Thoracic aorta (tissue), 2 donors: ENCODE measurements at regions not wholly inside any gene's neighbourhood (a gene's known extent, or its start where the extent isn't known, plus 50 kb on each side); places are given as distances from the start of the nearest gene placed in this dataset.

ENCODE experiments used
- ATAC-seq: fragments of 150-250 bp; one replicate; pipeline ENCODE4 v1.8.0; 2017; ENCODE audit warnings: low read depth; ENCODE audit not compliant: insufficient number of reproducible peaks, low FRiP score
- DNase-seq: peaks from one replicate; pipeline ENCODE4 v3.0.0-alpha.2; 2020; ENCODE audit warnings: low spot score
- H3K27ac ChIP-seq, 2 donors: fragments of 200-600 bp; sonication (generic); 1 replicate in 1 of 2; 2 replicates in 1 of 2; pipeline ENCODE4 v1.5.1; 2016; ENCODE audit warnings: mild to moderate bottlenecking in 2 of 2, moderate library complexity in 2 of 2
- H3K27me3 ChIP-seq: fragments of 200-600 bp; sonication (generic); replicated peaks from 2 replicates; pipeline ENCODE4 v1.6.0; 2016; ENCODE audit warnings: mild to moderate bottlenecking; ENCODE audit not compliant: insufficient read depth
- H3K36me3 ChIP-seq: fragments of 200-600 bp; sonication (generic); one replicate; pipeline ENCODE4 v1.5.1; 2016
- H3K4me1 ChIP-seq, 2 donors: fragments of 200-600 bp; sonication (generic); 1 replicate in 1 of 2; 2 replicates in 1 of 2; pipeline versions ENCODE4 v1.5.1 to v1.6.0; 2016; ENCODE audit warnings: low read depth in 2 of 2, mild to moderate bottlenecking in 1 of 2; ENCODE audit not compliant: control insufficient read depth in 1 of 2
- H3K4me3 ChIP-seq: fragments of 200-600 bp; sonication (generic); 2 replicates; pipeline ENCODE4 v1.5.1; 2016; ENCODE audit warnings: mild to moderate bottlenecking
- H3K9me3 ChIP-seq: fragments of 200-600 bp; sonication (generic); 2 replicates; pipeline ENCODE4 v1.5.1; 2016
- CTCF ChIP-seq: fragments of 200-600 bp; sonication (generic); IDR thresholded peaks from one replicate; pipeline ENCODE4 v1.5.1; 2019; ENCODE audit warnings: antibody characterized with exemption

DNA sequence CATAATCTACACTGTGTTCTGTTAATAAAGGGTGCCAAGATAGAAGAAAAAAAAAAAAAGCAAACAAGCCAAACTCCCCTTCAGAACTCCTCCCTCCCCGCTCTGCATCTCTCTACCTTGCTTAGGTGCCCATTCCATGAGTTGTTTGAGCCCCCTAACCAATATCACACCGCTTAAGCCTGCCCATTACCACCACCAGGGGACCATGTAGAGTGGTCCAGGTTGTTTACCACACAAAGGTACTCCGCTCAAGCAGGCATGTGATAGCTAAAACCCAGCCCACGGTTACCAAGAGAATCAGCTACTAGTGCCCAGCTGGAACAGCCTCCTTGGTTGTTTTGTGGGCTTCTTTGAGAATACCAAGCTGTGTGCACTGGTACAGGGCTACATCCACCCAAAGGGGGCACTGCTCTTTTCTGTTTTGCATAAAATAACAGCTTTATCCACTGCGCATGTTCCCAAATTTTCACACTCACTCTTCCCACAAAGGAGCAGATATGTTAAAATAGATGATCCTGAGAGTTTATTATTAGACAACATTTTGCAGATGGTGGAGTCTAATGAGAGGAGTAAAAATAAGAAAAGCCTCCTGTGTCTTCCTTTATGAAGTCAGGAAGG, 304.1 kb downstream of the DEPDC1B start:
- ATAC-seq = no peak
- H3K27me3 ChIP-seq = no peaks in the 10 kb centered on the region
- no peaks in the 10 kb centered on the region for H3K9me3 ChIP-seq
- H3K4me3 ChIP-seq = no peak overlapping the region
- H3K27ac ChIP-seq = no peak overlapping the region
- no peak for DNase-seq
- no peaks in the 10 kb centered on the region for H3K4me1 ChIP-seq
- H3K36me3 ChIP-seq = no peaks in the 10 kb centered on the region
- no peak for TF ChIP-seq CTCF

DNA sequence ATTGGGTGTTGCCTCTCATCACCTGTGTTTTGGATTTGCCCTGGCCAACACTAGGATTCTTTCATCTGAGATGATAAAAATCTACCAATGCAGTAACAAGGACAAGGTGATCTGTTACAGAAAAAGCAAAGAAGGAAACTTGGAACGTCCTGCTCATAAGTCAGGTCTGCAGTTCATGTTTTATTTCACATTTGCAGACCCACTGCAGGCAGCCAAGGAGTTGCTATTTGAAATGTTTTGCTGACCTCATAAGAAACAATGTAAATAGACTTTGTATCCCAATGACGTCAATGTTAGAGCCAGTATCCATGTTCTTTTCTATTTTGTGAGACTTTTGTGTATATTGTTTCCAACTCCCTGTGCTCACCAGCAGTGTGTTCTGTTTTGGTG, 312.9 kb downstream of the DEPDC1B start:
- Histone ChIP-seq H3K9me3 (no peaks in the 10 kb centered on the region), H3K27ac (no peak overlapping the region), H3K4me1 (peaks cover 4 to 41% of the 10 kb centered on the region in 2 donors), H3K4me3 (no peak overlapping the region), H3K36me3 (no peaks in the 10 kb centered on the region), H3K27me3 (no peaks in the 10 kb centered on the region)
- TF ChIP-seq CTCF = no peak
- no peak for ATAC-seq
- DNase-seq = no peak

GRCh38 chr5:60386436-60387050, 313.4 kb downstream of the DEPDC1B start:
- no peak overlapping the region for H3K27ac ChIP-seq
- no peaks in the 10 kb centered on the region for H3K27me3 ChIP-seq

GRCh38 chr5:60382716-60383115, 317.2 kb downstream of the DEPDC1B start:
- ATAC-seq (no peak), DNase-seq (no peak)
- H3K4me1 ChIP-seq = peaks cover 15 to 69% of the 10 kb centered on the region in 2 donors
- peak overlapping the region; percentile 45 to 61 for H3K27ac ChIP-seq
- H3K36me3 ChIP-seq = no peaks in the 10 kb centered on the region
- H3K9me3 ChIP-seq = no peaks in the 10 kb centered on the region
- TF ChIP-seq CTCF = peak; percentile 29
- no peaks in the 10 kb centered on the region for H3K27me3 ChIP-seq
- H3K4me3 ChIP-seq = no peak overlapping the region

More at GRCh38 chr5:60386436-60387050, 313.4 kb downstream of the DEPDC1B start:
- H3K36me3 ChIP-seq = no peaks in the 10 kb centered on the region
- no peaks in the 10 kb centered on the region for H3K9me3 ChIP-seq
- no peak for ATAC-seq
- DNase-seq = no peak
- H3K4me3 ChIP-seq = no peak overlapping the region
- no peak for TF ChIP-seq CTCF
- H3K4me1 ChIP-seq = peaks cover 4 to 42% of the 10 kb centered on the region in 2 donors

DNA sequence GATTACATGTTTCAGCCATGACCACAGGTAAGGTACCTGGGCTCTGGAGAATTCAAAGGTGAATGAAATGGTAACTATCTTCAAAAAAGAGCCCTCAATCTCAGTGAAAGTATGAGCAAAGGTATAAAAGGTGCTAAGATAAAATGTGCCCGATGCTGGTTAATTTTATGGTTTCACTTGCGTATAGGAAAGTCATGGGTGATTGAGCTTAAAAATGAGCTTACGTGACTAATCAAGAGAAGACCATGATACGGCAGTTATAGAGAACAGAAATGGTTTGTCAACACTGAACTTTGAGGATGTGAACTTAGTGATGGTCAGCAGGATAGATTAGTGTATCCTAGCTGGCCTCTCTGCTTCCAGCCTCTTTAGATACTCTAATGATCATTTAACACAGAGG, 320.1 kb downstream of the DEPDC1B start:
- TF ChIP-seq CTCF = no peak
- Histone ChIP-seq H3K9me3 (no peaks in the 10 kb centered on the region), H3K4me1 (peaks cover 15 to 67% of the 10 kb centered on the region in 2 donors), H3K27ac (peak overlapping the region; percentile 80 to 86), H3K36me3 (no peaks in the 10 kb centered on the region), H3K27me3 (no peaks in the 10 kb centered on the region), H3K4me3 (no peak overlapping the region)
- DNase-seq (no peak), ATAC-seq (no peak)
